NOMO-1 (cell line): ENCODE measurements at regions not wholly inside any gene's neighbourhood (a gene's known extent, or its start where the extent isn't known, plus 50 kb on each side); places are given as distances from the start of the nearest gene placed in this dataset.

Experiments used
- DNase-seq, 2 experiments: peaks; one replicate each; lab custom pipeline; 2025; ENCODE audit not compliant: unreplicated experiment in 2 of 2; lab: John Stamatoyannopoulos, UW

GRCh38 chr7:140242057-140243031, 65.6 kb upstream of the KDM7A start:
- DNase-seq = peak; percentile 15 to 29

GRCh38 chr7:140239653-140239935, 62.8 kb upstream of the KDM7A start:
- no peak for DNase-seq

- no peak for DNase-seq
Measured at GRCh38 chr7:140238778-140239652, 62.2 kb upstream of the KDM7A start.

GRCh38 chr7:140237390-140237789, 60.6 kb upstream of the KDM7A start:
- no peak for DNase-seq

GRCh38 chr7:140236626-140237025, 59.8 kb upstream of the KDM7A start:
- no peak for DNase-seq

- no peak for DNase-seq
Measured at GRCh38 chr7:140235114-140235513, 58.3 kb upstream of the KDM7A start.

GRCh38 chr7:140232957-140233917, 56.5 kb upstream of the KDM7A start:
- peak in 1 of 2 experiments; percentile 3 for DNase-seq

- peak in 1 of 2 experiments; percentile 1 for DNase-seq
Measured at GRCh38 chr7:140231771-140232491, 55.1 kb upstream of the KDM7A start.

GRCh38 chr7:140230861-140231770, 54.3 kb upstream of the KDM7A start:
- DNase-seq = no peak

- DNase-seq = no peak
Measured at GRCh38 chr7:140230516-140230860, 53.7 kb upstream of the KDM7A start.

- DNase-seq = no peak
Measured at GRCh38 chr7:140229591-140230515, 53.1 kb upstream of the KDM7A start.

- DNase-seq = no peak
Measured at GRCh38 chr7:140229101-140229525, 52.3 kb upstream of the KDM7A start.
